SH-SY5Y (cell line): ENCODE measurements at regions not wholly inside any gene's neighbourhood (a gene's known extent, or its start where the extent isn't known, plus 50 kb on each side); places are given as distances from the start of the nearest gene placed in this dataset.

Experiments
- GATA2 ChIP-seq: IDR thresholded peaks from 2 replicates; pipeline ENCODE4 v1.6.1; 2011; ENCODE audit warnings: mild to moderate bottlenecking, low read depth, low read length
- GATA3 ChIP-seq: IDR thresholded peaks from 2 replicates; pipeline ENCODE4 v1.6.1; 2011; ENCODE audit warnings: low read depth, mild to moderate bottlenecking, low read length, moderate library complexity

GRCh38 chr17:53740312-53740711, 82.4 kb upstream of the KIF2B start:
- TF ChIP-seq GATA3 (no peak), GATA2 (no peak)
